ENCODE measurements at regions not wholly inside any gene's neighbourhood (a gene's known extent, or its start where the extent isn't known, plus 50 kb on each side); places are given as distances from the start of the nearest gene placed in this dataset.
"Not testable (repeated sequence)": the region's sequence is repeated elsewhere in the genome, so short reads cannot be mapped to it uniquely, and the experiment has no call there.

- TF ChIP-seq, protein P1, sequence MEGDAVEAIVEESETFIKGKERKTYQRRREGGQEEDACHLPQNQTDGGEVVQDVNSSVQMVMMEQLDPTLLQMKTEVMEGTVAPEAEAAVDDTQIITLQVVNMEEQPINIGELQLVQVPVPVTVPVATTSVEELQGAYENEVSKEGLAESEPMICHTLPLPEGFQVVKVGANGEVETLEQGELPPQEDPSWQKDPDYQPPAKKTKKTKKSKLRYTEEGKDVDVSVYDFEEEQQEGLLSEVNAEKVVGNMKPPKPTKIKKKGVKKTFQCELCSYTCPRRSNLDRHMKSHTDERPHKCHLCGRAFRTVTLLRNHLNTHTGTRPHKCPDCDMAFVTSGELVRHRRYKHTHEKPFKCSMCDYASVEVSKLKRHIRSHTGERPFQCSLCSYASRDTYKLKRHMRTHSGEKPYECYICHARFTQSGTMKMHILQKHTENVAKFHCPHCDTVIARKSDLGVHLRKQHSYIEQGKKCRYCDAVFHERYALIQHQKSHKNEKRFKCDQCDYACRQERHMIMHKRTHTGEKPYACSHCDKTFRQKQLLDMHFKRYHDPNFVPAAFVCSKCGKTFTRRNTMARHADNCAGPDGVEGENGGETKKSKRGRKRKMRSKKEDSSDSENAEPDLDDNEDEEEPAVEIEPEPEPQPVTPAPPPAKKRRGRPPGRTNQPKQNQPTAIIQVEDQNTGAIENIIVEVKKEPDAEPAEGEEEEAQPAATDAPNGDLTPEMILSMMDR (IDR thresholded peaks at IDR 0.05) = no peak
- TF ChIP-seq POLR2AphosphoS5 (IDR thresholded peaks at IDR 0.05; ENCODE audit: insufficient read depth in 1 of 2, low read depth in 1 of 2) (no peak), POLR2A (IDR thresholded peaks at IDR 0.05) (no peak)
- H3K27ac ChIP-seq = no peak overlapping the region
- H3K36me3 ChIP-seq = no peaks in the 10 kb centered on the region
- intact Hi-C loops (cut with DNase I) = no loop called here
- no peak for DNase-seq (ENCODE audit: extremely low spot score in 2 of 2)
- H3K27me3 ChIP-seq = no peaks in the 10 kb centered on the region
- H3K4me3 ChIP-seq = no peak overlapping the region
- H3K4me1 ChIP-seq = no peaks in the 10 kb centered on the region
- no peaks in the 10 kb centered on the region for H3K9me3 ChIP-seq
These were observed 163.5 kb downstream of the FAM47A start for GRCh38 chrX:33968611-33969010.

- no peaks in the 10 kb centered on the region for H3K4me1 ChIP-seq
- no peaks in the 10 kb centered on the region for H3K36me3 ChIP-seq
- H3K27me3 ChIP-seq = no peaks in the 10 kb centered on the region
- DNase-seq (ENCODE audit: extremely low spot score in 2 of 2) = no peak
- no peaks in the 10 kb centered on the region for H3K9me3 ChIP-seq
- intact Hi-C loops (cut with DNase I) = no loop called here
- TF ChIP-seq, protein P1 (IDR thresholded peaks at IDR 0.05) = no peak
- TF ChIP-seq POLR2AphosphoS5 (IDR thresholded peaks at IDR 0.05; ENCODE audit: insufficient read depth in 1 of 2, low read depth in 1 of 2) (no peak), POLR2A (IDR thresholded peaks at IDR 0.05) (no peak)
- H3K4me3 ChIP-seq = no peak overlapping the region
- H3K27ac ChIP-seq = no peak overlapping the region
These were observed 182.8 kb downstream of the FAM47A start for GRCh38 chrX:33949300-33949699.

DNA sequence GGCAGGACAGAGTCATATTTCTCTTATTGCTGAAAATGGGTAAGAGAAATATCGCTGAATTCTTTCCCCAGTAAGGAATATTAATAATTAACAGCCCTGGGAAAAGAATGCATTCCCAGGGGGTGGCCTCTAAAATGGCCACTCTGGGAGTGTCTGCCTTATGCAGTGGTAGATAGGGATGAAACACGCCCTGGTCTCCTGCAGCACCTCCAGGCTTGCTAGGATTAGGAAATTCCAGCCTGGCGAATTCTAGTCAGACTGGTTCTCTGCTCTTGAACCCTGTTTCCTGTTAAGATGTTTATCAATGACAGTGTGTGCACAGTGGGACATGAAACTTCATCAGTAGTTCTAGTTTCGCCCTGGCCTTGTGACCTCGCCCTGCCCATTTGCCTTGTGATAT is 205.9 kb downstream of the FAM47A start:
- H3K36me3 ChIP-seq; DNase-seq (ENCODE audit: extremely low spot score in 2 of 2); H3K27ac ChIP-seq; H3K4me1 ChIP-seq; H3K4me3 ChIP-seq; intact Hi-C loops (cut with DNase I); H3K9me3 ChIP-seq; H3K27me3 ChIP-seq: not testable (repeated sequence)

- no peaks in the 10 kb centered on the region for H3K36me3 ChIP-seq
- no peaks in the 10 kb centered on the region for H3K4me1 ChIP-seq
- no peak for TF ChIP-seq POLR2A (IDR thresholded peaks at IDR 0.05)
- TF ChIP-seq, protein P1 (IDR thresholded peaks at IDR 0.05) = no peak
- TF ChIP-seq POLR2AphosphoS5 (IDR thresholded peaks at IDR 0.05; ENCODE audit: insufficient read depth in 1 of 2, low read depth in 1 of 2) = no peak
- intact Hi-C loops (cut with DNase I) = no loop called here
- no peaks in the 10 kb centered on the region for H3K27me3 ChIP-seq
- H3K27ac ChIP-seq = no peak overlapping the region
- H3K4me3 ChIP-seq = no peak overlapping the region
- peaks cover 5% of the 10 kb centered on the region for H3K9me3 ChIP-seq
- DNase-seq (ENCODE audit: extremely low spot score in 2 of 2) = no peak
These were observed 208.9 kb downstream of the FAM47A start for GRCh38 chrX:33923262-33923661.

GRCh38 chrX:33909836-33910235 is 222.3 kb downstream of the FAM47A start:
- H3K36me3 ChIP-seq = no peaks in the 10 kb centered on the region
- DNase-seq (ENCODE audit: extremely low spot score in 2 of 2) = no peak
- no peaks in the 10 kb centered on the region for H3K27me3 ChIP-seq
- no peak overlapping the region for H3K27ac ChIP-seq
- no peak overlapping the region for H3K4me3 ChIP-seq
- TF ChIP-seq POLR2A (IDR thresholded peaks at IDR 0.05) (no peak), POLR2AphosphoS5 (IDR thresholded peaks at IDR 0.05; ENCODE audit: insufficient read depth in 1 of 2, low read depth in 1 of 2) (no peak)
- TF ChIP-seq, protein P1 (IDR thresholded peaks at IDR 0.05) = no peak
- intact Hi-C loops (cut with DNase I) = no loop called here
- H3K4me1 ChIP-seq = no peaks in the 10 kb centered on the region
- H3K9me3 ChIP-seq = no peaks in the 10 kb centered on the region

GRCh38 chrX:33908898-33909297 is 223.2 kb downstream of the FAM47A start:
- DNase-seq (ENCODE audit: extremely low spot score in 2 of 2) = no peak
- Histone ChIP-seq H3K36me3 (no peaks in the 10 kb centered on the region), H3K9me3 (no peaks in the 10 kb centered on the region), H3K4me3 (no peak overlapping the region), H3K4me1 (no peaks in the 10 kb centered on the region), H3K27me3 (no peaks in the 10 kb centered on the region), H3K27ac (no peak overlapping the region)
- TF ChIP-seq POLR2AphosphoS5 (IDR thresholded peaks at IDR 0.05; ENCODE audit: insufficient read depth in 1 of 2, low read depth in 1 of 2) (no peak), POLR2A (IDR thresholded peaks at IDR 0.05) (no peak)
- TF ChIP-seq, protein P1 (IDR thresholded peaks at IDR 0.05) = no peak
- intact Hi-C loops (cut with DNase I) = no loop called here
